ENCODE measurements at regions not wholly inside any gene's neighbourhood (a gene's known extent, or its start where the extent isn't known, plus 50 kb on each side); places are given as distances from the start of the nearest gene placed in this dataset.

- no peak overlapping the region for H3K27ac Mint-ChIP-seq
- WGBS (ENCODE audit: insufficient coverage): 100% methylated on average over 1 of the region's 1 CpG
- Histone ChIP-seq H3K27me3 (replicated peaks in 1 of 4; ENCODE audit: control extremely low read depth in 1 of 4, control insufficient read depth in 3 of 4, insufficient read depth in 4 of 4, low read length in 3 of 4) (peaks cover 0 to under 1% (median 0%) of the 10 kb centered on the region in 4 experiments), H3K27ac (ENCODE audit: low read length in 2 of 2) (no peak overlapping the region), H3K9me3 (ENCODE audit: control extremely low read depth in 1 of 3, control insufficient read depth in 2 of 3, insufficient read depth in 1 of 3, low read length in 2 of 3) (no peaks in the 10 kb centered on the region), H3K9ac (ENCODE audit: low read length) (no peak overlapping the region), H3K4me3 (ENCODE audit: control extremely low read depth in 1 of 5, extremely low read depth in 1 of 5, insufficient read depth in 1 of 5, low read depth in 2 of 5, low read length in 4 of 5) (no peak overlapping the region), H3K36me3 (replicated peaks in 1 of 2; ENCODE audit: control extremely low read depth in 1 of 2, control insufficient read depth in 1 of 2, extremely low read depth in 1 of 2, insufficient read depth in 2 of 2, low read length in 1 of 2) (no peaks in the 10 kb centered on the region), H2AFZ (ENCODE audit: insufficient read depth, low read depth, low read length, poor library complexity, severe bottlenecking) (no peak overlapping the region), H3K4me2 (replicated peaks; ENCODE audit: low read depth, low read length, poor library complexity, severe bottlenecking) (no peak overlapping the region), H4K20me1 (ENCODE audit: control insufficient read depth, insufficient read depth, low read length, poor library complexity, severe bottlenecking) (no peaks in the 10 kb centered on the region), H3K79me2 (ENCODE audit: control insufficient read depth, insufficient read depth, low read length) (no peaks in the 10 kb centered on the region), H3K4me1 (ENCODE audit: control insufficient read depth in 2 of 2, insufficient read depth in 2 of 2, low read length in 2 of 2) (peaks cover 13 to 16% of the 10 kb centered on the region in 2 donors)
- CTCF ChIA-PET: interaction anchor here (0.6 kb wide), 1 partner anchor 19 kb away, joined by 6 read pairs; no protein-coding TSS in a partner anchor
- TF ChIP-seq CTCF (IDR thresholded peaks at IDR 0.05) (no peak), EZH2 (IDR thresholded peaks at IDR 0.05; ENCODE audit: borderline replicate concordance, insufficient read depth, low read depth, low read length, poor library complexity, severe bottlenecking) (no peak)
- ATAC-seq (ENCODE audit: low read depth) (no peak), DNase-seq (no peak)
- no peak overlapping the region for H3K4me3 Mint-ChIP-seq
- intact Hi-C loops (cut with micrococcal nuclease): no loop called here
- H3K4me1 Mint-ChIP-seq: peaks cover 20% of the 10 kb centered on the region
- peaks cover under 1% of the 10 kb centered on the region for H3K9me3 Mint-ChIP-seq (ENCODE audit: insufficient read depth)
- POLR2A ChIA-PET: no interaction called here
- peaks cover 8% of the 10 kb centered on the region for H3K27me3 Mint-ChIP-seq
Observed at GRCh38 chr15:38127306-38127771, 125.3 kb upstream of the SPRED1 start.

- POLR2A ChIA-PET: no interaction called here
- H3K4me2 ChIP-seq (replicated peaks; ENCODE audit: low read depth, low read length, poor library complexity, severe bottlenecking): no peak overlapping the region
Observed at GRCh38 chr15:38128341-38128781, 124.3 kb upstream of the SPRED1 start.

More at GRCh38 chr15:38128341-38128781, 124.3 kb upstream of the SPRED1 start:
- Mint-ChIP-seq H3K4me3 (no peak overlapping the region), H3K4me1 (peaks cover 20% of the 10 kb centered on the region), H3K27ac (no peak overlapping the region), H3K27me3 (peaks cover 3% of the 10 kb centered on the region), H3K9me3 (ENCODE audit: insufficient read depth) (no peaks in the 10 kb centered on the region)
- Histone ChIP-seq H3K27me3 (replicated peaks in 1 of 4; ENCODE audit: control extremely low read depth in 1 of 4, control insufficient read depth in 3 of 4, insufficient read depth in 4 of 4, low read length in 3 of 4) (peaks cover 0 to 2% (median 0%) of the 10 kb centered on the region in 4 experiments), H3K4me3 (ENCODE audit: control extremely low read depth in 1 of 5, extremely low read depth in 1 of 5, insufficient read depth in 1 of 5, low read depth in 2 of 5, low read length in 4 of 5) (no peak overlapping the region), H3K79me2 (ENCODE audit: control insufficient read depth, insufficient read depth, low read length) (no peaks in the 10 kb centered on the region), H3K27ac (ENCODE audit: low read length in 2 of 2) (no peak overlapping the region), H2AFZ (ENCODE audit: insufficient read depth, low read depth, low read length, poor library complexity, severe bottlenecking) (no peak overlapping the region), H3K9ac (ENCODE audit: low read length) (no peak overlapping the region), H3K36me3 (replicated peaks in 1 of 2; ENCODE audit: control extremely low read depth in 1 of 2, control insufficient read depth in 1 of 2, extremely low read depth in 1 of 2, insufficient read depth in 2 of 2, low read length in 1 of 2) (no peaks in the 10 kb centered on the region), H3K9me3 (ENCODE audit: control extremely low read depth in 1 of 3, control insufficient read depth in 2 of 3, insufficient read depth in 1 of 3, low read length in 2 of 3) (no peaks in the 10 kb centered on the region), H3K4me1 (ENCODE audit: control insufficient read depth in 2 of 2, insufficient read depth in 2 of 2, low read length in 2 of 2) (peaks cover 13 to 16% of the 10 kb centered on the region in 2 donors), H4K20me1 (ENCODE audit: control insufficient read depth, insufficient read depth, low read length, poor library complexity, severe bottlenecking) (no peaks in the 10 kb centered on the region)
- DNase-seq (no peak), ATAC-seq (ENCODE audit: low read depth) (no peak)
- WGBS (ENCODE audit: insufficient coverage): 100% methylated on average over 2 of the region's 3 CpGs
- CTCF ChIA-PET: no interaction called here
- TF ChIP-seq EZH2 (IDR thresholded peaks at IDR 0.05; ENCODE audit: borderline replicate concordance, insufficient read depth, low read depth, low read length, poor library complexity, severe bottlenecking) (no peak), CTCF (IDR thresholded peaks at IDR 0.05) (no peak)
- intact Hi-C loops (cut with micrococcal nuclease): no loop called here
